WTC11 (cell line): ENCODE measurements at regions not wholly inside any gene's neighbourhood (a gene's known extent, or its start where the extent isn't known, plus 50 kb on each side); places are given as distances from the start of the nearest gene placed in this dataset.
A peak's percentile ranks its signal among the peaks of the same experiment; 100 is the strongest.

ENCODE experiments used
- ATAC-seq: fragments of 200-7000 bp; cut with Tn5 transposase; 2 replicates; pipeline ENCODE4 v1.10.0; 2021; ENCODE audit warnings: mild to moderate bottlenecking, moderate library complexity
- CTCF ChIA-PET: fragments of 300-600 bp; sonication (Branson Sonifier 250); formaldehyde crosslinking; loops from one replicate; lab custom pipeline; 2021; ENCODE audit warnings: antibody characterized with exemption; lab: Charles Lee
- POLR2A ChIA-PET: fragments of 350-600 bp; sonication (Branson Sonifier 250); formaldehyde crosslinking; loops from one replicate; lab custom pipeline; 2021; ENCODE audit warnings: antibody characterized with exemption; lab: Charles Lee
- DNase-seq: peaks from one replicate; pipeline ENCODE4 v3.0.0; 2021; ENCODE audit warnings: low spot score
- H3K27ac Mint-ChIP-seq: 2 replicates; pipeline ENCODE4 v1.8.0; 2021; ENCODE audit warnings: mixed read lengths
- H3K27me3 Mint-ChIP-seq: 2 replicates; pipeline ENCODE4 v1.8.0; 2021; ENCODE audit warnings: low read depth, mild to moderate bottlenecking, moderate library complexity, mixed read lengths
- H3K36me3 Mint-ChIP-seq: 2 replicates; pipeline ENCODE4 v1.8.0; 2021; ENCODE audit warnings: mixed read lengths
- H3K4me1 Mint-ChIP-seq: 2 replicates; pipeline ENCODE4 v1.8.0; 2022; ENCODE audit warnings: mixed read lengths
- H3K4me3 Mint-ChIP-seq: 2 replicates; pipeline ENCODE4 v1.8.0; 2021; ENCODE audit warnings: mild to moderate bottlenecking, moderate library complexity, mixed read lengths
- H3K9me3 Mint-ChIP-seq: 2 replicates; pipeline ENCODE4 v1.8.0; 2021; ENCODE audit warnings: mixed read lengths
- AFF4 ChIP-seq: sonication (generic); formaldehyde crosslinking; IDR thresholded peaks from 2 replicates; pipeline ENCODE4 v1.8.1; 2023; ENCODE audit warnings: mild to moderate bottlenecking, missing genetic modification reagents, borderline replicate concordance
- E2F1 ChIP-seq: sonication (generic); formaldehyde crosslinking; IDR thresholded peaks from 2 replicates; pipeline ENCODE4 v1.8.0; 2022; ENCODE audit warnings: mild to moderate bottlenecking, missing genetic modification reagents
- E2F4 ChIP-seq: sonication (generic); formaldehyde crosslinking; IDR thresholded peaks from 2 replicates; pipeline ENCODE4 v1.8.1; 2022; ENCODE audit warnings: low read depth, mild to moderate bottlenecking, moderate library complexity, missing genetic modification reagents, borderline replicate concordance
- E2F5 ChIP-seq: sonication (generic); formaldehyde crosslinking; IDR thresholded peaks from 2 replicates; pipeline ENCODE4 v1.8.1; 2022; ENCODE audit warnings: mild to moderate bottlenecking, moderate library complexity, missing genetic modification reagents
- FOXP4 ChIP-seq: sonication (generic); formaldehyde crosslinking; IDR thresholded peaks from 2 replicates; pipeline ENCODE4 v1.8.0; 2022; ENCODE audit warnings: mild to moderate bottlenecking, missing genetic modification reagents
- NFE2L1 ChIP-seq: sonication (generic); formaldehyde crosslinking; IDR thresholded peaks from 2 replicates; pipeline ENCODE4 v1.8.1; 2023; ENCODE audit warnings: missing genetic modification reagents
- NFYB ChIP-seq: sonication (generic); formaldehyde crosslinking; conservative IDR thresholded peaks from 2 replicates; pipeline ENCODE4 v1.8.0; 2022; ENCODE audit warnings: low read depth, missing genetic modification reagents
- NR1H2 ChIP-seq: sonication (generic); formaldehyde crosslinking; IDR thresholded peaks from 2 replicates; pipeline ENCODE4 v1.9.0; 2021; ENCODE audit warnings: mild to moderate bottlenecking, moderate library complexity, missing genetic modification reagents
- NR2C2 ChIP-seq: sonication (generic); formaldehyde crosslinking; IDR thresholded peaks from 2 replicates; pipeline ENCODE4 v1.8.0; 2022; ENCODE audit warnings: mild to moderate bottlenecking, missing genetic modification reagents
- NR3C1 ChIP-seq: sonication (generic); formaldehyde crosslinking; conservative IDR thresholded peaks from 2 replicates; pipeline ENCODE4 v1.8.1; 2023; ENCODE audit warnings: low read depth, mild to moderate bottlenecking, missing genetic modification reagents
- PRRX2 ChIP-seq: fragments of 250-450 bp; sonication (Bioruptor Pico); IDR thresholded peaks from 2 replicates; pipeline ENCODE4 v1.8.0; 2021; ENCODE audit warnings: mild to moderate bottlenecking
- STAT6 ChIP-seq: sonication (generic); formaldehyde crosslinking; conservative IDR thresholded peaks from 2 replicates; pipeline ENCODE4 v1.8.1; 2023; ENCODE audit warnings: mild to moderate bottlenecking, low read depth, missing genetic modification reagents, moderate library complexity
- TEAD1 ChIP-seq: sonication (generic); formaldehyde crosslinking; IDR thresholded peaks from 2 replicates; pipeline ENCODE4 v1.8.0; 2022; ENCODE audit warnings: mild to moderate bottlenecking, missing genetic modification reagents
- TEAD4 ChIP-seq: sonication (generic); formaldehyde crosslinking; IDR thresholded peaks from 2 replicates; pipeline ENCODE4 v1.8.0; 2022; ENCODE audit warnings: mild to moderate bottlenecking, missing genetic modification reagents
- TP53 ChIP-seq: sonication (generic); formaldehyde crosslinking; IDR thresholded peaks from 2 replicates; pipeline ENCODE4 v1.8.1; 2023; ENCODE audit warnings: mild to moderate bottlenecking, missing genetic modification reagents
- USF2 ChIP-seq: sonication (generic); formaldehyde crosslinking; IDR thresholded peaks from 2 replicates; pipeline ENCODE4 v1.8.1; 2023; ENCODE audit warnings: mild to moderate bottlenecking, missing genetic modification reagents, moderate library complexity
- ZNF121 ChIP-seq: sonication (generic); formaldehyde crosslinking; IDR thresholded peaks from 2 replicates; pipeline ENCODE4 v1.8.0; 2023; ENCODE audit warnings: missing genetic modification reagents
- ZNF263 ChIP-seq: sonication (generic); formaldehyde crosslinking; IDR thresholded peaks from 2 replicates; pipeline ENCODE4 v1.8.1; 2022; ENCODE audit warnings: low read depth, mild to moderate bottlenecking, moderate library complexity, missing genetic modification reagents
- ZNF423 ChIP-seq: fragments of 250-450 bp; sonication (Bioruptor Pico); IDR thresholded peaks from 2 replicates; pipeline ENCODE4 v2.1.2; 2022; ENCODE audit warnings: mild to moderate bottlenecking, moderate library complexity
- ZNF425 ChIP-seq: fragments of 250-450 bp; sonication (Bioruptor Pico); conservative IDR thresholded peaks from 2 replicates; pipeline ENCODE4 v1.9.0; 2021; ENCODE audit warnings: mild to moderate bottlenecking

- peak; percentile 58 for TF ChIP-seq ZNF423 (CRISPR knock-in tag)
Measured at GRCh38 chr1:59078070-59078800, 218.7 kb upstream of the FGGY start (continued).

- ATAC-seq: no peak
- no peaks in the 10 kb centered on the region for H3K36me3 Mint-ChIP-seq
- POLR2A ChIA-PET: interaction anchor here (1.3 kb wide), 1 partner anchor 295 kb away, joined by 5 read pairs; the partner anchor contains the start of gene JUN
- TF ChIP-seq ZNF425 (CRISPR knock-in tag): no peak
- TF ChIP-seq E2F4 (CRISPR knock-in tag): no peak
- no peak for TF ChIP-seq FOXP4 (CRISPR knock-in tag)
- TF ChIP-seq NR2C2 (CRISPR knock-in tag): no peak
- no peak for TF ChIP-seq TP53
- no peak for TF ChIP-seq NR1H2 (CRISPR knock-in tag)
- no peak for TF ChIP-seq PRRX2 (CRISPR knock-in tag)
- no peak for TF ChIP-seq ZNF121 (CRISPR knock-in tag)
- TF ChIP-seq TEAD1 (CRISPR knock-in tag): no peak
- TF ChIP-seq ZNF263 (CRISPR knock-in tag): no peak
- no peak for TF ChIP-seq NR3C1
- TF ChIP-seq E2F5: no peak
- TF ChIP-seq AFF4 (CRISPR knock-in tag): no peak
- TF ChIP-seq STAT6 (CRISPR knock-in tag): no peak
- TF ChIP-seq NFE2L1: no peak
- TF ChIP-seq TEAD4 (CRISPR knock-in tag): no peak
- no peak for TF ChIP-seq E2F1
- no peak for TF ChIP-seq NFYB
- no peak for TF ChIP-seq USF2
- TF ChIP-seq, all 79 proteins: peak for 0
- Mint-ChIP-seq H3K27me3 (no peaks in the 10 kb centered on the region), H3K4me3 (peak overlapping the region; percentile 60), H3K4me1 (peaks cover 89% of the 10 kb centered on the region), H3K9me3 (no peaks in the 10 kb centered on the region), H3K27ac (peak overlapping the region; percentile 98)
- CTCF ChIA-PET: no interaction called here
- DNase-seq: no peak
Measured at GRCh38 chr1:59078866-59079265, 218.0 kb upstream of the FGGY start.
